Testis (tissue), 2 donors: ENCODE measurements at regions not wholly inside any gene's neighbourhood (a gene's known extent, or its start where the extent isn't known, plus 50 kb on each side); places are given as distances from the start of the nearest gene placed in this dataset.

ENCODE experiments used
- DNase-seq: peaks from one replicate; pipeline ENCODE4 v3.0.0-alpha.2; 2019
- H3K27ac ChIP-seq, 2 donors: fragments of 200-600 bp; sonication (generic); one replicate each; pipeline ENCODE4 v1.5.1; 2019
- H3K27me3 ChIP-seq: fragments of 200-600 bp; sonication (generic); one replicate; pipeline ENCODE4 v1.5.1; 2019
- H3K36me3 ChIP-seq: fragments of 200-600 bp; sonication (generic); one replicate; pipeline ENCODE4 v1.5.1; 2017; ENCODE audit warnings: low read depth; ENCODE audit errors: missing control alignments
- H3K4me1 ChIP-seq: fragments of 200-600 bp; sonication (generic); one replicate; pipeline ENCODE4 v1.5.1; 2019
- H3K4me3 ChIP-seq, 2 donors: fragments of 200-600 bp; sonication (generic); one replicate each; pipeline ENCODE4 v1.5.1; 2017 to 2019
- H3K9me3 ChIP-seq: fragments of 200-600 bp; sonication (generic); one replicate; pipeline ENCODE4 v1.5.1; 2017
- CTCF ChIP-seq, 3 experiments: fragments of 450-650 bp in 2 of 3; fragments of 200-600 bp in 1 of 3; sonication (generic) in 1 of 3; IDR thresholded peaks; one replicate each; pipeline ENCODE4 v1.5.1; 2016 to 2019; ENCODE audit warnings: antibody characterized with exemption in 3 of 3, mild to moderate bottlenecking in 2 of 3, moderate library complexity in 1 of 3
- POLR2A ChIP-seq: fragments of 450-650 bp; IDR thresholded peaks from one replicate; pipeline ENCODE4 v1.6.1; 2017; ENCODE audit warnings: antibody characterized with exemption, mild to moderate bottlenecking, moderate library complexity
- WGBS, 2 donors: methylation state at CpG; one replicate each; pipeline ENCODE4 v1.1.5; 2018; 5-methylcytosine and 5-hydroxymethylcytosine counted together
- intact Hi-C: fragments of 100-400 bp; cut with DNase I; formaldehyde crosslinking; loops from one replicate; pipeline ENCODE4 v1.15.1; 2023; ENCODE audit warnings: low total_unique reads

- Histone ChIP-seq H3K4me1 (no peaks in the 10 kb centered on the region), H3K36me3 (no peaks in the 10 kb centered on the region), H3K9me3 (no peaks in the 10 kb centered on the region), H3K4me3 (no peak overlapping the region), H3K27ac (no peak overlapping the region), H3K27me3 (no peaks in the 10 kb centered on the region)
- intact Hi-C loops = no loop called here
- TF ChIP-seq CTCF (IDR thresholded peaks at IDR 0.05) = no peak
- TF ChIP-seq POLR2A = no peak
- no peak for DNase-seq
- 62 to 74% methylated on average over 3 of the region's 3 CpGs for WGBS, 2 donors
These were observed 58.6 kb downstream of the OLIG1 start for GRCh38 chr21:33128538-33128937.

GRCh38 chr21:33132054-33132453, 62.1 kb downstream of the OLIG1 start:
- intact Hi-C loops = no loop called here
- H3K27me3 ChIP-seq = no peaks in the 10 kb centered on the region
- WGBS, 2 donors = 61 to 80% methylated on average over 3 of the region's 3 CpGs

GRCh38 chr21:33133892-33134291, 64.0 kb downstream of the OLIG1 start:
- TF ChIP-seq CTCF (IDR thresholded peaks at IDR 0.05) (no peak), POLR2A (no peak)
- Histone ChIP-seq H3K27me3 (no peaks in the 10 kb centered on the region), H3K27ac (no peak overlapping the region), H3K4me1 (no peaks in the 10 kb centered on the region), H3K9me3 (no peaks in the 10 kb centered on the region), H3K4me3 (no peak overlapping the region), H3K36me3 (no peaks in the 10 kb centered on the region)
- DNase-seq = no peak
- WGBS, 2 donors = 61 to 69% methylated on average over 6 of the region's 6 CpGs
- intact Hi-C loops = no loop called here

More at GRCh38 chr21:33132054-33132453, 62.1 kb downstream of the OLIG1 start:
- TF ChIP-seq CTCF (IDR thresholded peaks at IDR 0.05) = no peak
- TF ChIP-seq POLR2A = no peak
- Histone ChIP-seq H3K4me3 (no peak overlapping the region), H3K9me3 (no peaks in the 10 kb centered on the region), H3K36me3 (no peaks in the 10 kb centered on the region), H3K4me1 (no peaks in the 10 kb centered on the region), H3K27ac (no peak overlapping the region)
- no peak for DNase-seq

GRCh38 chr21:33135925-33136324, 66.0 kb downstream of the OLIG1 start:
- Histone ChIP-seq H3K9me3 (no peaks in the 10 kb centered on the region), H3K27ac (no peak overlapping the region), H3K4me1 (no peaks in the 10 kb centered on the region), H3K27me3 (no peaks in the 10 kb centered on the region), H3K36me3 (no peaks in the 10 kb centered on the region), H3K4me3 (no peak overlapping the region)
- WGBS, 2 donors = 58 to 60% methylated on average over 8 of the region's 8 CpGs
- no peak for DNase-seq
- TF ChIP-seq CTCF (IDR thresholded peaks at IDR 0.05) (no peak), POLR2A (no peak)
- intact Hi-C loops = no loop called here

- TF ChIP-seq POLR2A = no peak
These were observed 67.0 kb downstream of the OLIG1 start for GRCh38 chr21:33136847-33137502.

More at GRCh38 chr21:33136847-33137502, 67.0 kb downstream of the OLIG1 start:
- no peaks in the 10 kb centered on the region for H3K4me1 ChIP-seq
- intact Hi-C loops = no loop called here
- H3K36me3 ChIP-seq = no peaks in the 10 kb centered on the region
- no peak for DNase-seq
- H3K27me3 ChIP-seq = no peaks in the 10 kb centered on the region
- no peak overlapping the region for H3K4me3 ChIP-seq
- H3K27ac ChIP-seq = no peak overlapping the region
- no peaks in the 10 kb centered on the region for H3K9me3 ChIP-seq
- 47 to 50% methylated on average over 7 of the region's 7 CpGs for WGBS, 2 donors
